Thyroid gland (tissue), 4 donors: ENCODE measurements at regions not wholly inside any gene's neighbourhood (a gene's known extent, or its start where the extent isn't known, plus 50 kb on each side); places are given as distances from the start of the nearest gene placed in this dataset.

Source experiments
- CTCF ChIP-seq, 6 experiments: fragments of 200-600 bp in 3 of 6; fragments of 450-650 bp in 3 of 6; sonication (generic) in 3 of 6; IDR thresholded peaks; one replicate each; pipeline ENCODE4 v1.5.1; 2016 to 2019; ENCODE audit warnings: antibody characterized with exemption in 6 of 6, mild to moderate bottlenecking in 2 of 6, inconsistent platforms in 1 of 6, moderate library complexity in 1 of 6
- POLR2A ChIP-seq, 2 donors: fragments of 450-650 bp; IDR thresholded peaks; one replicate each; pipeline ENCODE4 v1.6.1; 2017; ENCODE audit warnings: antibody characterized with exemption in 2 of 2, mild to moderate bottlenecking in 2 of 2, moderate library complexity in 1 of 2

GRCh38 chr5:1640421-1640881 lies 116.7 kb upstream of the LPCAT1 start:
- no peak for TF ChIP-seq CTCF (IDR thresholded peaks at IDR 0.05)
- TF ChIP-seq POLR2A (IDR thresholded peaks at IDR 0.05) = no peak
